ENCODE measurements at regions not wholly inside any gene's neighbourhood (a gene's known extent, or its start where the extent isn't known, plus 50 kb on each side); places are given as distances from the start of the nearest gene placed in this dataset.

DNA sequence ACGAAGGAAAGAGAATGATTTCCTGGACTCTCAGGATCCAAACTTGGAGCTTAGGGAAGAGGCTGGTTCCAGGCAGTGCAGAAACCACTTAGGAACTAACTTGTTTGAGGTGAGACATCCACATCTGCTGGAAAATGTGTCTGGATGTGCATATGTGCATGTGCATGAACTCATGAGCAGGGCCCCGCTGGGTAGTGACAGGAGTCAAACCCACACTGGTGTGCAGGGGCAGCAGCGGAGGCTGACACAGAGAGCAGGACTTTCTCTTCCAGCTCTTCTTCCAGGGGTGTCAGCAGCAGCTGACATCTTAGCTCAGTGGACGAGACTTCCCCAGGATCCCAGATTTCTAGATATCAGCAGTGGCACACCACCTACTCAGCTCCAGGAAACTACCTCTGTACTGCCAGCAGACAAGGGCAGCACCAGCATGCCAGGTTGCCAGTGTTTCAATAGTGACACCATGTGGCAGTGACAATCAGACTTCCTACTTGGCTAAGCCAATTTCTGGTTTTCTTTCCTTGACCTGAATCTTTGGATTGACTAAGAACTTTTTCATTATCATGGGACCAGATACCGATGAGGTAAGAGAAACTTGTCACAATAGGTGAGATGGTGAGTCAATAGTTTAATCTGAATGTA, 227.5 kb upstream of the ZC3H12C start:
- DNase-seq, result no peak

GRCh38 chr11:109867784-109868183, 225.4 kb upstream of the ZC3H12C start:
- no peak for DNase-seq

DNA sequence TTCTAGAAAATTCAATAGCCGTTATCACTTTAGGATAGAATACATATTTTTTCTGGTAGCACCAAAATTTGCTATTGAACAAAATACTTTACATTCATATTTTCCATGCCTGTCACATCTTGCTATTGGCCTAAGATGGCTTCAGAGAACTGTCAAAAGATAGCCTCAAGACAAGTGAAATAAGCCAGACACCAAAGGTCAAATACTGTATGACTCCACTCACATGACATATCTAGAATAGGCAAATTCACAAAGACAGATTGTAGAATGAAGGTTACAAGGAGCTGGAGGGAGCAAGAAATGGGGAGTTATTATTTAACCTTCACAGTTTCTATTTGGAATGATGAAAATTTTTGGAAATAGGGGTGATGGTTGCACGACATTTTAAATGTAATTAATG, 223.7 kb upstream of the ZC3H12C start:
- DNase-seq, result no peak

DNA sequence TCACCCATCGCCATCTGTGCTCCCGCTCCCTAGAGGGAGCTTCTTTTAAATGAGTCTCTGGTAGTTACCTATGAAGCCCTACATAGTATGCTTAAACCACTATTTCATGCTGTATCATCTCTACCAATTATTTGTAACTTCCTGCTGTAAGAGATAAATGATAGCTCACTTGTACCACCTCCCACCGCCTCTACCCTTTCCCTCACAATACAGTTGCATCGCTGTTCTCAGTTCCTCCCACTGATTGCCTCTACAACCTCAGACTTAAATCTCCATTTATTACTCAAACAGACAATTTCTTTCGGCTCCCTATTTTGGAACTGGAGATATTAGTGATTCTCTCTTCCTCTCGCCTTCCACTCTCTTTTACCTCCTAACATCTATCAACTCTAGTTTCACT, 222.9 kb upstream of the ZC3H12C start:
- no peak for DNase-seq

- DNase-seq, result no peak
These were observed 216.1 kb upstream of the ZC3H12C start for GRCh38 chr11:109877043-109877442.

GRCh38 chr11:109884501-109884900, 208.7 kb upstream of the ZC3H12C start:
- no peak for DNase-seq

DNA sequence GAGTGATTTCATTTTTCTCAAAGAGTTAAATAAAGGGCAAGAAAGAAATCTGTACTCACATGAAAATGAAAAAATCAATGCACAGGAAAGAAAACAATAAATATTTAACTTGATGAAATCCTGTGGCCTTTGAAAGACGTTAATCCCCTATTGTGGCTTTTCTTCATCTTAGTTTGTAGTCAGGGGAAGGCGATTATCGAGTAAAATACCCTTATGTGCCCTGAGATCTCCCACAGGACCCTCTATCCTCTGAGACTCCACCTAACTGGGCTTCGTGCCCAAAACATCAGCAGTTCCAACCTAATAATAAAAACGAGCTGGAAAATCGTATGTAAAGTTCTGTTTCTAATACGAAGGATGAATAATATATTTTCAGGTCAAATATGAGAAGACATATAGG, 208.2 kb upstream of the ZC3H12C start:
- no peak for DNase-seq

DNA sequence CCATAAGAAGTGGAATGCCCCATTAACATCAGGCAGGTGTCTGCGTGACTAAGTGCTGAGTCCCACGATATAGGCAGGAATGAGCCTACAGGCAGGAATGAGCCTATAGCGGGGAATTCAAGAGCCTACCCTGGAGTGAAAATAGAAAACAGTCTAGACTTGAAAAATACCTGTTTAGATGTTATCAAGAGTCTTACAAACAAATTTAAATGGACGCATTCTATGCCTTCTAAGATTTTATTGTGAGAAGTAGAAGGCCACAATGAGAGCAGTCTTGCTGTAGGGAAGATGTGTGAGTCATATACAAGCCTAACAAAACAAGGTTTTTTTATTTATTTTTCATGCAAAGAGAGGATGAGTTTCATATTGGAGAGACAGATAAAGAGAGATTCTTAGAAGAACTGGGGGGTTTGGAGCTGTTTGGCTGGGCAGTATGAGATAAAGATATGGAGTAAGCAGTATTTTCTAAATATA, 200.8 kb upstream of the ZC3H12C start:
- no peak for DNase-seq

DNA sequence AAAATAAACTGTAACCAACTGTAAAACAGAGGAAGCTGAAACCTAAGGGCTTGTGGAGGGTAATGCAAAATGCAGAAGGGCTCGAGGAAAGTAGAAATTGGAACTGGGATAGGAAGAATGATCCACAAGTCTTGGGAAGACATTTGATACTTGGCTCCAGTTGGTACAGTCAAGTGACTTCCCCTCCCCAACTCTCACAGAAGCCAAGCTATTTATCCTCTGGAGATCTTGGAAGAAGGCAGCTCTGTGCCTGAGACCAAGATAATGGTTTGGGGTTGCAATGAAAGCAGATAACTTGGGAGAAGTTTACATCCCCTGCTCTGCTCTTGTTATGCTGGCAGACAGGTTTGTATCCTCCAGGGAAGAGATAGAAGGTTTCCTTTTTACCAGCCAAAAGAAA, 198.9 kb upstream of the ZC3H12C start:
- no peak for DNase-seq

DNA sequence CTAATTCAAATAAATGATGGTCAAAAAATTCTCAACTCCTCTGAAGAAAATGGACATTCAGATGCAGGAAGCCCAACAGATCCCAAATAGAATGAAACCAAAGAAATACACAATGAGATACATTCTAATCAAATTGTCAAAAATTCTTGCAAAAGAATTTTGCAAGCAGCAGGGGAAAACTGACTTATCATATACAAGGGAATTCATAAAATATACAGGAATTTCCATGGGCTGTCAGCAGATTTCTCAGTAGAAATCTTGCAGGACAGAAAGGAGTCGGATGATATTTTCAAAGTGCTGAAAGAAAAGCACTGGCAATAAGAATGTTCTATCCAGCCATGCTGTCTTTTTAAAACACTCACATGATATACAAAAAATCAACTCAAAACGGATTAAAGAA, 194.6 kb upstream of the ZC3H12C start:
- DNase-seq, result no peak

- DNase-seq, result no peak
These were observed 190.3 kb upstream of the ZC3H12C start for GRCh38 chr11:109902764-109903433.

GRCh38 chr11:109911488-109911887, 181.7 kb upstream of the ZC3H12C start:
- no peak for DNase-seq

DNA sequence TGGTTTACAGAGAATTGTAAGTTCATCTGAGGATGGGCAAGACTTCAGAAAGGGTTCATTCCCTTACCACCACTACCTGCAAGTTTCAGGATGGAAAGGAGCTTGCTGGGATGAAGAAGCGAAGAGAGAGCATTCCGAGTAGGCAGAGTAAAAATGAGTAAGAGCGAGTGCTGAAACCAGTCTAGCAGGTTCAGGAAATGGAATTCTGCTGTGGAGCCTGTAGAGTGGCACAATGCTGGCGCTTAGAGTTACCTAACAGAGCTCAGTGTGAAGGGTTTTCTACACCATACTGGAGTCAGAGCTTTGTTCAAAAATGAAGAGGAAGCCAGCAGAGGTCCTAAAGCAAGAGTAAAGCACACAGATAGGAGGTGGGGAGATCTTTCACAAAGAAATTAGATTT, 179.2 kb upstream of the ZC3H12C start:
- no peak for DNase-seq

- no peak for DNase-seq
These were observed 178.2 kb upstream of the ZC3H12C start for GRCh38 chr11:109914809-109915653.

- no peak for DNase-seq
These were observed 166.3 kb upstream of the ZC3H12C start for GRCh38 chr11:109926941-109927340.

GRCh38 chr11:109929308-109929707, 163.9 kb upstream of the ZC3H12C start:
- no peak for DNase-seq

DNA sequence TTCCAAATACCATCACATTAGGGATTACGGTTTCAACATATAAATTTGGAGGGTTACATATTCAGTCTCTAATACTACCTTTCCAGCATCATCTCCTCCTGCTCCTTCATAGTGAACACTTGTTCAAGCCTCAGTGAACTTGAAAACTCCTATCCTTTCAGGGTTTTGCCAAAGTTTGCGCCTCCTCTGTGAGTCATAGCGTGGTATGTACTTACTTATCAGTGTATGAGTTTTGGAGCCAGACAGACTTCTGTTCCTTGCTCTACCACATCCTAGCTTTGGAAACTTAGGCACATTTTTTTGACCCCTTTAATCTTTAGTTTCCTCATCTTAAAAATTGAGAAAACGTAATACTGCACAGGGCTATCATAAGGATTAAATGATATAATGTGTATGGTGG, 160.1 kb upstream of the ZC3H12C start:
- DNase-seq, result no peak

DNA sequence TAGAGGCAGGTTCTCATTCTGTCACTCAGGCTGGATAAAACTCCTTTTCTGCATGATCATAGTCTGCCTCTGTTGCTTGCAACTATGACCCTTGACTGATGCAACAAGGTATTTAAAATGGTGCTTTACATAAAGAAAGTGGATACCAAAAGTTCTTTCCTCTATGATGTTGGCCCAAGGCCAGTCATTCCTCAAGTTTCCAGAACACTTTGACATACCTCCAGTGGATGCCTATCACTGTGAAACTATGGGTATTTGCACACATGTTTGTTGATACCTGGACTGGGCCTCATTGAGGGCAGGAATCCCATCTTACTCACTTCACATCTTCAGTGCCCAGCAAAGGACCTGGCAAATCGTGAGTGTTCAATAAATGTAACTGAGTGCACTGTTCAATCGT, 159.0 kb upstream of the ZC3H12C start:
- DNase-seq, result no peak

DNA sequence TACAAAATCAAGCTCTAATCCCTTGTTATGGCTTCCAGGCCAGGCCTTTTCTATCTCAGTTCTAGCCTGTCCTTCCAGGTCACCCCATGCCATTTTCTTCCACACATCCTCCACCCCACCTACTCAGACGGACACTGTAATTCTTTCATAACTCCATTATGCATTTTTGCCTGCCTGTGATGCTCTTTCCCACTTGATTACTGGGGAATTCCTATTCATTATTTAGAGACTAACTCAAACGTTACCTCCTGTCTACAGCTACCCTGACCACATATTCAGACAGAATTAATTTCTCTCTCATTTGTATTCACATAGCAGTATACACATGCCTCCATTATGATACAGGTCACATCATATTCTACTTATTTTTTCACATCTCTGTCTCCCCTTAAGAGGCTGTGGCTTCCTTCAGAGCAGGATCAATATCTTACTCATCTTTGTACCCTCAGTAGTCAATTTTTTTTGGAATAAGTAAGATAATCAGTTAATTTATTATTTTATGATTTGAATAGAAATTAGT, 156.5 kb upstream of the ZC3H12C start:
- DNase-seq, result no peak

DNA sequence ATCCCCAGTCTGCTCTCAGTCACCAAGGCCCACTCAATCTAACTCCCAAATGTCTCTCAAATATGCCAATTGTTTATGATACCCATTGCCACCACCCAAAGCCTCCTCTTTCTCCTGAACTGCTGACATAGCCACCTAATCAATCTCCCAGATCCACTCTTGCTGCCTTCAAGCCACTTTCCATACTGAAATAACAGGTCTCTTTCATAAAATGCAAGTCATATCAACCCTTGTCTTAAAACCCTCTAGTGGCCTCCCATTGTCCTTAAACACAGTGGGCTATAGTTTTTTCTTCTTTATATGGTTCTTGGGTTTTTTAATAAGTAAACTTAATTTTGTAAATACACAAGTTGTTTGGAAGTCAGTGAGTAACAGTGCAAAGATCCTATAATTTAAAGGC, 155.2 kb upstream of the ZC3H12C start:
- no peak for DNase-seq

DNA sequence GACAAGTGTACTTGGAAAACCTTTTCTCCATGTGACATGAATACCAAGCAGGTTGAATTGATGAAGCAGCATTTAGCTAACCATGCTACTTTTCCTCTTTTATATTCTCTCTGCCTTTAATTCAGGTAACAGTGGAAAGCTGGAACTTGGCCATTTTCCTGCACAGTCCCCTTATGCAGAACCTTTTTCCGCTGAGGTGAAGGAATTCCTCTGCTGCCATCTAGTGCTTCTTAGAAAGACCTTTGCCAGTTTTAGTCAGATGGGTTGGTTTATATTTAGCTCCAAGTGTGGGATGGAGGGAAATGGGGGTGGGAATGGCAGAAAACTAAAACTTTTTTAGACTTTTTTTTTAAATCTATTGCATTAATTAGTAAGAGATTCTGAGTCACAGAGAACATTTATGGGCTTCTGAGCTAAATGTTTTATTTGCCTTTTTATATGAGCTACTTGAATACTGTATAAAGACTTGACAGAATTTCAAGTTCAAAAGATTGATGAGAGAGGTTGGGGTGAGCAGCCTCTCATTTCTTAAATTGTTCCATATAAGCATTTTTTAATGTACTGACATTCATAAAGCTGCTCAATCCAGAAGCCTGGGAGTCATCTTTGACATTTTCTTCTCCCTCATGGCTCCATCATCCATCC, 153.9 kb upstream of the ZC3H12C start:
- no peak for DNase-seq

- DNase-seq, result no peak
These were observed 152.4 kb upstream of the ZC3H12C start for GRCh38 chr11:109940816-109941215.

GRCh38 chr11:109945626-109946321, 147.4 kb upstream of the ZC3H12C start:
- DNase-seq, result no peak

Data from activated CD4-positive, alpha-beta T cell treated with anti-CD3 and anti-CD28 coated beads for 4 hours (primary cell).